MM.1S (cell line): ENCODE measurements at regions not wholly inside any gene's neighbourhood (a gene's known extent, or its start where the extent isn't known, plus 50 kb on each side); places are given as distances from the start of the nearest gene placed in this dataset.

Source experiments
- EZH2 ChIP-seq: fragments of 300-600 bp; sonication (generic); optimal IDR thresholded peaks from 2 replicates; pipeline ENCODE3; 2017; ENCODE audit warnings: low read depth, mild to moderate bottlenecking, antibody characterized with exemption, low read length, mixed read lengths
- EZH2phosphoT487 ChIP-seq: fragments of 300-600 bp; sonication (generic); IDR thresholded peaks from 2 replicates; pipeline ENCODE4 v1.6.1; 2018; ENCODE audit warnings: antibody characterized with exemption, low read length
- TF ChIP-seq, protein P1 (sequence below): fragments of 300-600 bp; sonication (generic); IDR thresholded peaks from 2 replicates; pipeline ENCODE4 v1.5.1; 2016; ENCODE audit warnings: antibody characterized with exemption, low read length, mixed read lengths

GRCh38 chr16:26709175-26709574 lies 357.6 kb upstream of the C16orf82 start:
- TF ChIP-seq, protein P1, sequence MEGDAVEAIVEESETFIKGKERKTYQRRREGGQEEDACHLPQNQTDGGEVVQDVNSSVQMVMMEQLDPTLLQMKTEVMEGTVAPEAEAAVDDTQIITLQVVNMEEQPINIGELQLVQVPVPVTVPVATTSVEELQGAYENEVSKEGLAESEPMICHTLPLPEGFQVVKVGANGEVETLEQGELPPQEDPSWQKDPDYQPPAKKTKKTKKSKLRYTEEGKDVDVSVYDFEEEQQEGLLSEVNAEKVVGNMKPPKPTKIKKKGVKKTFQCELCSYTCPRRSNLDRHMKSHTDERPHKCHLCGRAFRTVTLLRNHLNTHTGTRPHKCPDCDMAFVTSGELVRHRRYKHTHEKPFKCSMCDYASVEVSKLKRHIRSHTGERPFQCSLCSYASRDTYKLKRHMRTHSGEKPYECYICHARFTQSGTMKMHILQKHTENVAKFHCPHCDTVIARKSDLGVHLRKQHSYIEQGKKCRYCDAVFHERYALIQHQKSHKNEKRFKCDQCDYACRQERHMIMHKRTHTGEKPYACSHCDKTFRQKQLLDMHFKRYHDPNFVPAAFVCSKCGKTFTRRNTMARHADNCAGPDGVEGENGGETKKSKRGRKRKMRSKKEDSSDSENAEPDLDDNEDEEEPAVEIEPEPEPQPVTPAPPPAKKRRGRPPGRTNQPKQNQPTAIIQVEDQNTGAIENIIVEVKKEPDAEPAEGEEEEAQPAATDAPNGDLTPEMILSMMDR, result no peak
- TF ChIP-seq EZH2, result no peak
- TF ChIP-seq EZH2phosphoT487, result no peak
